HFF-Myc (cell line): ENCODE measurements at regions not wholly inside any gene's neighbourhood (a gene's known extent, or its start where the extent isn't known, plus 50 kb on each side); places are given as distances from the start of the nearest gene placed in this dataset.

Experiments used
- DNase-seq: peaks from one replicate; pipeline ENCODE4 v3.0.0-alpha.2; 2011; ENCODE audit warnings: low read depth; ENCODE audit errors: extremely low read depth
- H3K4me3 ChIP-seq: replicated peaks from 2 replicates; pipeline ENCODE4 v1.5.1; 2011; ENCODE audit warnings: low read depth, mild to moderate bottlenecking, control low read depth, low read length
- CTCF ChIP-seq: IDR thresholded peaks from 2 replicates; pipeline ENCODE4 v1.5.1; 2012; ENCODE audit warnings: mild to moderate bottlenecking, low read depth, low read length, control low read depth; ENCODE audit errors: missing control alignments

GRCh38 chr9:79173932-79174331 is 397.8 kb upstream of the TLE4 start:
- no peak for TF ChIP-seq CTCF
- no peak overlapping the region for H3K4me3 ChIP-seq
- DNase-seq: no peak

DNA sequence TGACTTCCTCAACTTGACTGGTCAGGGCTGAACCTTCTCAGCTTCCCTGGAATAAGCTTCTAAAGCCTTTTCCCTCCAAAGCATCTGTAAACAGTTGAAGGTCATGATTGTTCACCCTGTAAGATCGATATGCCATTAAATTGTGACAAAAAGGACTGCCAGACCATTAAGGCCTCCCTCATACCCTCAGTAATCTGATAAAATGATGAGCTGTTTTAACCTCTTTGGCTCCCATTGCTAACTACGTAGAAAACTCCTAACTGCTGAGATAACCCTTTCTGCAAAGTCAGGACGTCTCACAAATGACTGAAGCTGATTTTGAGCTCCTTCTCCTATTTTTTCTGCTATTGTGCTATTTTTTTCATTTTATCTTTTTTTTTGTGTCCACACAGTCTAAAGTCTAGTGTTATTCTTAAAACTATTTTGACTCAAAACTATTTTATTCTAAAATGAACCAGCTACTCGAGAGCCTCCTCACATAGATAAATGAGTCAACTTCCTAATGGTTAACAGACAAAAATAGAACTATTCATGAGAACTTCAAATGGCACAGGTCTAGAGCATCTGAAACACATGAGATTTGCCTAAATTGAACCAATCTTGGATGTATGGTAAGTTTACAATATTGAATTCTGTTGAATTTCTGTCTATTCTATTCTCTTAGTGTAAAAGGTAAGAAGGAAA is 395.6 kb upstream of the TLE4 start:
- no peak for TF ChIP-seq CTCF
- no peak overlapping the region for H3K4me3 ChIP-seq
- no peak for DNase-seq

- no peak overlapping the region for H3K4me3 ChIP-seq
- DNase-seq: no peak
- TF ChIP-seq CTCF: no peak
These were observed 386.9 kb upstream of the TLE4 start for GRCh38 chr9:79184831-79185230.

- no peak for DNase-seq
- TF ChIP-seq CTCF: no peak
- no peak overlapping the region for H3K4me3 ChIP-seq
These were observed 385.9 kb upstream of the TLE4 start for GRCh38 chr9:79185866-79186265.

DNA sequence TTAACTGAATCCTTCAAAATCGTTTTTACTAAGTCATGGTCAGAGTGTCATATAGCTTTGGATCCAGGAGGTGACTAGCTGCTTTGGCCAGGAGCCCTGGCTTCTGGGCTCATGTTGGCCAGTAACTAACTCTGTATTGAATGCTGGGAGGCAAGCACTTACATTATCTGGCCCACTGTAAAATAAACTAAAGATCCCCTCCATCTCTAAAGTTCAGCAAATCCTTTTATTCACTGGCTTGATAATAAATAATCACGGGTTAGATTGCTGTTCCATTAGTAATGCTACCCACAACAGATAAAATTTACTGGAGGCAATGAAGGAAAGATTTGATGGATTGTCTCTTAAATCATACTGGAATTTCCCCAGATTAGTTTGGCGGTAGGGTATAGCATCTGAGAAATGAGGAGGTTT is 382.2 kb upstream of the TLE4 start:
- TF ChIP-seq CTCF: no peak
- no peak for DNase-seq

DNA sequence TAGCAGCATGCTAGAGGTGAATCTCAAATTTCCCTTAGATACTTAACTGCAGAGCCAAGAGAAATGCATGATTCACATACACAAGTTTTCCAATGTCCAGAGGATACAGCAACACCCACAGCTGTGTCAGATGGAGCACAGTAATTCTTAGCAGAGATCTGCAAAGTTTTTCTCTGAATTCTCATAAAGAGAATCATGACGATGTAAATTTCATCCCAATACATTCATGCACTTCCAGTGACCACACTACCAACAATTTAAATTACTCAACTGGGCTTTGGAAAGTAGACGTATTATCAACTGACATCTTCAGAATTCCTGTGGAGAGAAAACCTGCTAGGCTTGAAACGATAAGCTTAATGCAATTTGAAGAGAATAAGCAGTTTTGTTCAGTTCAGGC is 378.8 kb upstream of the TLE4 start:
- DNase-seq: no peak
- no peak overlapping the region for H3K4me3 ChIP-seq

More for the DNA sequence above, 382.2 kb upstream of the TLE4 start:
- no peak overlapping the region for H3K4me3 ChIP-seq

More for the DNA sequence above, 378.8 kb upstream of the TLE4 start:
- no peak for TF ChIP-seq CTCF
